Brain pericyte (primary cell): ENCODE measurements at regions not wholly inside any gene's neighbourhood (a gene's known extent, or its start where the extent isn't known, plus 50 kb on each side); places are given as distances from the start of the nearest gene placed in this dataset.

Experiments
- DNase-seq: peaks from one replicate; pipeline ENCODE4 v3.0.0-alpha.2; 2012; ENCODE audit warnings: low read depth, low spot score

DNA sequence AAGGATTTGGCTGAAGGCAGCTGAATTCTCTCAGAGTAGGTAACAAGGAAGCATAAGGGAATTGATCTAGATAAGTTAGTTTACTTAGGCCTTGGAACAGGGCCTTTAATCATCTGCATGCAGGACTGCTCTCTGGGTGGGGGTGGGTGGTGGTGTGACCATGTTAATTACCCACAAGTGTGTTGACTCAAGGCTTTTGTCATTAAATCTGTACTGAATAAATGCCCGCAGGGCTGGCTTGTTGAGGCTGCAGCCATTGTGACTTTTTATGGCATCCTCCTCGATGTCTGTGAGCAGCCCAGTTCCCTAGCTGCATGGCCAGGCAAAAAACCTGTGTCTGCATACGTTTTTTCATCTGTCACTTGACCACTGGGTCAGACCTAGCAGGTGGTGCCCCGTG, 63.5 kb upstream of the ASCC3 start:
- DNase-seq, result no peak

DNA sequence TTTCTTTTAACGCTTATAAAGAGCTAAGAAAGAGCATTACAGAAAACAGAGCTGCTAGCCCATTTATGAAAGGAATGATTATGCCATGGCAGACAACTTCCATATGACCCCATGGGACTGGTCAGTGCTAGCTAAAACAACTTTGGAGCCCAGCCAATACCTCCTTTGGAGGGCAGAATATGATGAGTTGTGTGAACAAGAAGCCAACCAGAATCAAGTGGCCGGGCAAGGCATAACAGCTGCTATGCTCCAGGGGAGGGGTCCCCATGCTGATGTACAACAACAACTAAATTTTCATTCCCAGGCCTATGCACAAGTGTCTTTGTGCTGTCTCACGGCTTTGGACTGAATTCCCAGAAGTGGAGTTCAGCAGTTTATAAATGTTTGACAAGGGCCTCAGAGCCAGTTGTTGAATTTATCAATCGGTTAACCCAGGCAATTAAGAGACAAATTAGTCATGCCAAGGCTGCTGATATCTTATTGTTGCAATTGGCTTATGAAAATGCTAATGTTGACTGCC, 65.0 kb upstream of the ASCC3 start:
- DNase-seq, result no peak

DNA sequence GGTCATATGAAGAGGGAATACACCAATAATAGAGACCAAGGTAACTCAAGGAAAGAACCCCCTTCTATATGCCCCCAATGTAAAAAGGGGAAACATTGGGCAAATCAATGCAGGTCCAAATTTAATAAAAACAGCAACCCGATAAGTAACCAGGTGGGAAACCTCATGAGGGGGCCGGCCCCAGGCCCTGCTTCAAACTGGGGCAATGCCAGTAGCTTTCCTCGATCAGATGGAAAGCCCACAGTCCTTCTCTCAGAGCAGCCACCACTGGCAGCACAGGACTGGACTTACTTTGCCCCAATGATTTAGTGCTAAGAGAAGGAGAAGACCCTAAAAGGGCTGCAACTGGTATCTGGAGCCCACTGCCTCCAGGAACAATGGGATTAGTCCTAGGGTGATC, 65.6 kb upstream of the ASCC3 start:
- DNase-seq, result no peak

DNA sequence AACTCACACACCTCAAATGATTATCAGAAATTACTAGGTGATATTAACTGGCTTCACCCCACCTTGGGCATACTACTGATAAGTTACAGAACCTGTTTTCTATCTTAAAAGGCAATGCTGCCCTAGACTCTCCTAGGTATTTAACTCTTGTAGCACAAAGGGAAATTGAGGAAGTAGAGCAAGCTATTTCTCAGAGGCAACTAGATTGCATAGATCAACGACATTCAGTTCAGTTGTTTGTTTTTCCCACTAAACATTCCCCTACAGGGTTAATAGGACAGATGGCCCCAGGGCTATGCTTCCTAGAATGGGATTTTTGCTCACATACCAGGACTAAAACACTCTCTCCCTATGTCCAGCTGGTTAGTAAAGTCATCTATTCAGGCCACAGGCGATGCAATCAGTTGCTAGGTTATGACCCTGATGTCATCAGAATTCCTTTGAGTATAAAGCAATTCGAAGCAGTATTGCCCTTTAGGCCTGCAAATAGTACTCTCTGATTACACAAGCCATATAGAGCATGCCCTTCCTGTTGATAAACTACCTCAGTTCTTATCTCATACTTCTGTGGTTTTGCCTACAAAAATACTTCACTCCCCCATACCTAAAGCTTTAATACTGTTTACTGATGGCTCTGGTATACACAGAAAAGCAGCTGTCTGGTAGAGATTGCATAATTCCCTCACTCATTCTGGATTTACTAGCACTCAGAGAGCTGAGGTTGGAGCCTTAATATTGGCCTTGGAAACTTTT, 67.4 kb upstream of the ASCC3 start:
- no peak for DNase-seq

DNA sequence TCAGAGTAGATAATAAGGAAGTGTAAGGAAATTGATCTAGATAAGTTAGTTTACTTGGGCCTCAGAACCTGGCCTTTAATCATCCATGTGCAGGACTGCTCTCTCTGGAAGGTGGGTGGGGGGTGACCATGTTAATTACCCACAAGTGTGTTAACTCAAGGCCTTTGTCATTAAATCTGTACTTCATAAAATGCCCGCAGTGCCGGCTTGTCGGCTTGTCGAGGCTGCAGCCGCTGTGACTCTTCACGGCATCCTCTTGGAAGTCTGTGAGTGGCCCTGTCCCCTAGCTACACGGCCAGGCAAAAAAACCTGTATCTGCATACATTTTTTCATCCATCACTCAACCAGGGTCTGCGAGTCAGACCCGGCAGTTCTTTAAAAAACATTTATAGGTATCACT, 70.9 kb upstream of the ASCC3 start:
- no peak for DNase-seq

DNA sequence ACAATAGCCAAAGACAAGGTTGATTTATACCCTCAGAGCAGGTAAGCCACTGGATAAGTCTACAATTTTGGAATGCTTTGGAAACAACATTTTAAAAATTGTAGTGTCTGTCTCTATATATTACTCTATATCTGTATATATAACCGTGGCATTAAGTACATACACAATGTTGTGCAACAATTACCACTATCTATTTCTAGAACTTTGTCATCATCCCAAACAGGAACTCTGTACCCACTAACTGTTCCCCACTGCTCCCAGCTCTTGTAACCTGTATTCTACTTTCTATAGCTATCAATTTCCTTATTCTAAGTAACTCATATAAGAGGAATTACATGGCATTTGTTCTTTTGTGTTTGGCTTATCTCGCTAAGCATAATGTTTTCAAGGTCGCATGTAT, 78.2 kb upstream of the ASCC3 start:
- DNase-seq, result no peak

DNA sequence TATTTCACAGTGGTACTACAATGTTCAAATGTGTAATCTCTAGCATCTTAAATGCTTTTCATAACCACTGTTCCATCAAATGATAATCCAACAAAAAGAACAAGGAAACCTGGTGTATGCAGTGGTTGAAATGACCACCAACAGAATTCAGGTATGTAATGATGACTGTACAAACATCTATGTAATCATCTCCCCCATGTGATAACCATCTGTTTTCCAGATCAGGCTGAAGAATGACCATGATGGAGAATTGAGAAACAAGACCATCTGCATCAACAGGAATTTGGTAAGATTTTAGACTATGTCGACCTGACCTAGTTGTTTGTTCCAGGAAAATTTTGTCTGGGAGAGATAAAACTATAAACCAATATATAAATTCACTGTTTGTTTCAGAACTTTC, 81.3 kb upstream of the ASCC3 start:
- no peak for DNase-seq

DNA sequence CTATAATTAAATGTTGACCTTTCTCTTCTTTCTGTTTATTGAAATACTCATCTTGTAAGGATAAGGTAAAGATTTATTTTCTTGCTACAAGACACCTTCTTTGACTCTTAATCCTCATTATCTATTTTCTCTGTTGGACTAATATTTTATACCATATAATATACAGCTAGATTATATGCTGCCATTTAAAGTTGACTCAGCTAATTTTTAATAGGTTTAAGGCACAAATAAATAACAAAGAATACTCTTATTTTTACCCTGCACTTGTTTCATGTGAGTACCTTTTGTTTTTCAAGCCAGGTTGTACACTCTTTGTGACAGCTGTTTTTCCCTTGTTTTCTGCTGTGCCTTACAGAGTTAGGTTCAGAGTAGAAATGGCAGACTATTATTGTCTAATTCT, 83.9 kb upstream of the ASCC3 start:
- DNase-seq, result no peak

DNA sequence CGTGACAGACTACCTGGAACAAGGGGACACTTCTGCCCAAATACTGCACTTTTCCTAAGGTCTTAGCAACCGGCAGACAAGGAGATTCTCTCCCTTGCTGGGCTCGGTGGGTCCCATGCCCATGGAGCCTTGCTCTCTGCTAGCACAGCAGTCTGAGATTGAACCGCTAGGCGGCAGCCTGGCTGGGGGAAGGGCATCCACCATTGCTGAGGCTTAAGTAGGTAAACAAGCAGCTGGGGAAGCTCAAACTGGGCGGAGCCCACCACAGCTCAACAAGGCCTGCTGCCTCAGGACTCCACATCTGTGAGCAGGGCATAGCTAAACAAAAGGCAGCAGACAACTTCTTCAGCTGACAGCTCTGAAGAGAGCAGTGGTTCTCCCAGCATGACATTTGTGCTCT, 87.8 kb upstream of the ASCC3 start:
- DNase-seq, result no peak

DNA sequence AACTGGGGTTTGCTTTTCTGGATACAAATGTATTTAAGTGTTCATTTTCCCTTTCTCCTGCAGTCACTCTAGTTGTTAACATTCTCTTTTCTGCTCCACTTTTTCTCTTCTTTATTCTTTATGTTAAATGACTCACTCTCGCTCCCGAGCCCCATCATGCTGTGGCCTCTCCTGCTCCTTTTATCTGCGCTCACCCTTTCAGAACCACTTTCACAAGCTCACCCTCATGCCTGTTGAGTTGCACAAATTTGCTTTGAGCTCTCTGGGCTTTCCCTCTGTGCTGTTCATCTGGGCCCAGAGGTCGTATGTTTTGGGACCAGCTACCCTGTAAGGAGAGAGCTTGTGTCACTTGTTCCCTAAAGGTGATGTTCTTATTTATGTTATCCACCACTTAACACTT, 98.1 kb upstream of the ASCC3 start:
- DNase-seq, result no peak

DNA sequence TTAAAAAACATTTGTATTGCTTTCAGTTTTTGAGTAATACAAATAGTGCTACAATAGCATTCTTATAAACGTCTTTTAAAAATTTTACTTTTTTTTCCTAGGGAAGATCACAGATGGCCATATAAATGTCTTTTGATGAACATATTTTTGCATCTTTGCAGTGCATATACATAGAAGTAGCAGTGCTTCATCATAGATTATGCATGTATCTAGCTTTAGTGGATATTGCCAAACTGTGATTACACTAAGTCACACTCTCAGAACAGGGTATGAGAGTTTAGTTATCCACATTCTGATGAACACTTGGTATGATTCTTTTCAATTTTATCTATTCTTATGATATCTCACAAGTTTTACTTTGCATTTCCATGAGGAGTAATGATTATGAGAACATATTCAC, 99.8 kb upstream of the ASCC3 start:
- no peak for DNase-seq

DNA sequence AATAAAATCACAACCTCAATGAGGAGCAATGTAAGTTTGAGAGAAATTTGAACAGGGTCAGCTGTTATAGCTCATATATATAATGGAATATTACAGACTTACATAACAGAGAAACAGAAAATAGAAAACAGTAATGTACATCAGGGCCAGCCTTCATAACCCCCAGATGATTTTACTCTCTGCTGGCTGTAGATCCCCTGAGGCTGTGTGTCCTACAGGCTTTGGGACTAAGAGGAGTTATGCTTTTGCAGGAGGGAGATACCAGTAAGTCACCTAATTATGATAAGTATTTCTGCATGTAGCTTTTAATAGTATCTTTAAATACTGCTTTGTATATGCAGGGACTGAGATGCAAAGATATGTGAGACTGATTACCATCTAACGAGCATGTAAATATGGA, 105.8 kb upstream of the ASCC3 start:
- DNase-seq, result no peak

DNA sequence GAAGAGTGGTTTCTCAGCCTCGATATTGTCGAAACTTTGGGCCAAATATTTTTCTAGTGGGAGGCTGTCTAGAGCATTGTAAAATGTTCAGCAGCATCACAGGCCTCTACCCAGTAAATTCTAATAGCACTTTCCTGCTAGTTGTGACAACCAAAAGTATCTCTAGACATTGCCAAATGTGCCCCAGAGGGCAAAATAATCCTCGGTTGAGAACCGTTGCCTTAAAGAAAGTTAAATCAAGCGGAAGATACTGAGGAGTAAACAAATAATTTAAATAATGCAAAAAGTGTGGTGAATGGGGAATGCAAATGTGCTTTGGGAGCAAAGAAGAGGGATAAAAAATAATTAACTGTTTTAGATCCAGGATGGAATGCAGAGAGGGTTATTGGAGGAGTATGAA, 106.4 kb upstream of the ASCC3 start:
- DNase-seq, result no peak

DNA sequence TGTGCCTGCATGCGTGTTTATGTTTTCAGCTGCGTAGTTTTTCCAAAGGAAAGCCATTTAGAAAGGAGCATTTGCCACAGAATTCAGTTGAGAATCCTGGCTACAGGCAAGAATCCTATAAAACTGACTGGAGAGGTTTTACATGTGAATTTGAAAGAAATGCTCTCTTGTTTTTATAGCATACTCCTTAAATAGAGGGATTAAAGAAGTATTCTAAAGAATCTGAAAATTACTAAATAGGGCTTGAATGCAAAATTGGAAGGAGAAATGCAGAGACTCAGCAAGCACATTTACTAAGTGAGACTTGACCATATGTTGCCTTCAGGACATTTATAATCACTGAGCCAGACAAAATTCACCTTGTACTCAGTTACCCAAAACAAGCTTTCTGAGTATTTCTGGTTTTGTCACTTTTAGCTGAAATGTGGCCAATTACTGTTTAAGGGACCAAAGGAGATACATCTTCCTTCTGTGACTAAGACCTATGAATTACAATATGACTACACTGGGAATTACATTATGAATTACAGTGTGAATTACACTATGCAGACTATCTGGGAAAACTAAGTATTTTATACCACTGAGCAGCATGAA, 107.4 kb upstream of the ASCC3 start:
- no peak for DNase-seq

DNA sequence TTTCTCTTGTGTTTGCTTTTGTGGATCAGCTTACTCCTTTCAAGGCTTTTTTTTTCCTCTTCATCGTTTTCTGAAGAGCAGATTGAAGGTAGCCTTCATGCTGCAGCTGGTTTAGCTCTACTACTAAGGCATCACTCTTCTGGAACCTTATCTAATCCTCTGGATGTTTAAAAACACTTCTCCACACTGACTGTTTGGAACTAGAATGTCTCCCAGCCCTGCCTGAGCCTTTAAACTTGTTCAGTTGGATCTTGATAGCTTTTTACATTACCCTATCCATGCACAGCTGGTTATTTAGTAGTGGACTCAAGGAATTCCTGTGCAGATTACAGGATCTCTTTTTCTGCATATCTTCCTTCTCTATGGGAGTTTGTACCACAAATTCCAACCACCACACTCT, 108.9 kb upstream of the ASCC3 start:
- no peak for DNase-seq

DNA sequence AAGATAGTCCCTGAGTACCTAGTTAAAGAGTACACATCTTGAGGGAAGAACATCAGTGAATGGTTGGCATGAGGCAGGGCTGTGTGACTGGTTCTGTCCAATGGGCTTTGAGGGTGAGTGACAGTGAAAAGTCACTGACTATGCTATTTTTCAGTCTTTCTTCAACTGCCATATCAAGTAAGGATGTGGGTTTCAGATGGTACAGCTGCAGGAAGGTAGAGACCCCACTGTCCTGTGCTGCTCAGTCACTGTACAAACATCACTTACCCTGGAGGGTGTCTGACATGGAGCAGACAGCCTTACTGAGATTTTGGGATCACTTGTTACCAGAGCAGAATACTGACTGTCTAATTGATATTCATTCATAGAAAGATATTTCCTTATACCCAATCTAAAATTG, 115.3 kb upstream of the ASCC3 start:
- no peak for DNase-seq

DNA sequence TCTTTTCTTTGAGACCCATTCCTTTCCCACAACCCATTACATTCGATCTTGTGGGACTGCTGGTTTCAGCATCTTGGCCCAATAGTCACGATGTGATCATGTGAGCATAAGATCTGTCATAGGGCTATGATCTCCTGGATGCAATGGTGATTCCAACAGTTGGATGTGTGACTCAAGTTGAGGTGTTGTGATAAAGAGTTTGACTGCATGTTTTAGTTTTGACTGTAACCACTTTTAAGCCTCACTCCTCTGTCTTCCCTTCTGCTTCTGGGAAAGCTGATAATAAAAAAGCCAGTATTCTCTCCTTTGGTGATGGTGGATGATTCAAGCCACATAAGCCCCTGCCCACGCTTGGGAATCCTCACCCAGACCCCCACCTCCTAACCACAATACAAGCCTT, 117.0 kb upstream of the ASCC3 start:
- no peak for DNase-seq

DNA sequence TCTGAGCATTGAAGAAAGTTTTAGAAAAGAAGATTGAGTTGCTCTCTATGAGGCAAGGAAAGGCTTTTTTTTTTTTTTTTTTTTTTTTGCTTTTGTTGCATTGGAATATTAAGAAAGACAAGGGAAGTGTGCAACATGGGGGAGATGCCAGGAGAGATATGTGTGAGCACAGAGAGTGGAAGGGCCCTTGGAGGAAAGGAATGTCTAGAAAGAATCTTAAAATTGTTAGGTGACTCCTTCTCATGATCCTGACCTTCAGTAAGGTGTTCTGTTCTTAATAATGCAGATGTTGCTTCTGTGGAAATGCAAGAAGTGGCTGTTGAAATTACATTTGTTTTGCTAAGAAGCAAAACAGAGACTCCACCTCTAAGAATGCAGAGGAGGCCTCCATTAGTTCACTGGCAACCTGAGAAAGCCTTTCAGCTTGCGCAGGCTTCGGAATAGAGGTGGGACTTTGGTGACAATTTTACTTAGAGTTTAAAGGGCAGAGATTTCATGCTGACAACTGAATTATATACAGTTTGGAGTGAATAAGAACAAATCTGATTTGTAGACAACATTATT, 118.0 kb upstream of the ASCC3 start:
- no peak for DNase-seq

DNA sequence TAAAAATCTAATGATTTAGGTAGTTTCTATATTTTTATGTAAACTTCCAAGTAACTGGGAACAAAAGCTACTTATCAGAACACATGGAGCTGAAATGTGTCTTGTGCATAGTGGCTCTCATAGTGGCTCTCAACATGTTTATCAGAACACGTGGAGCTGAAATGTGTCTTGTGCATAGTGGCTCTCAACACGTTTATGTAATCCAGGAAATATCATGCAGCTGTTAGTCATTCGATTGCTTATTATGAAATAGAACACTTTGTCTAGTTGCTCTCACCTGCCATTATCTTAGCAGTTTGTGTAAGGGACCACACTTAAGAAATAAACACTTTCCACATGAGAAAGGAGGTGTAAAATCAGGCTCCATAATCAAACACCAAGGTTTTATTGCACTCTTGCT, 119.2 kb upstream of the ASCC3 start:
- no peak for DNase-seq

DNA sequence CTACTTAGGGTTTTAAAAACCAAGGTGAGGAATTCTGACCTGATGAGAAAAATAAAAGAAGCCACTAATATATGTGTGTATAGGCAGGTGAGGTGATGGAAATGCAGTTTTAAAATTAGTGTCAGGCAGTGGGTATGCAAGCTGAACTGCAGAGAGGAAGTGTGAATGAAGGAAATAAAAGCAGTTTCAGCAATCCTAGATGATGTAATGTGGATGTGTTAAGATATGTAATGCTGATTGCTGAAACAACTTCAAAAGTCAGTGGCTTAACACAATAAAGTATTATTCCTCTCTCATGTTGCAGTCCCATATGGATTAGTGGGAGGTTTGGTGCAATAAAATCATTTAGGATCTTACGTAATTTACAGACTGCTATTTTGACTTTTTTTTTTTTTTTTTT, 119.9 kb upstream of the ASCC3 start:
- no peak for DNase-seq

DNA sequence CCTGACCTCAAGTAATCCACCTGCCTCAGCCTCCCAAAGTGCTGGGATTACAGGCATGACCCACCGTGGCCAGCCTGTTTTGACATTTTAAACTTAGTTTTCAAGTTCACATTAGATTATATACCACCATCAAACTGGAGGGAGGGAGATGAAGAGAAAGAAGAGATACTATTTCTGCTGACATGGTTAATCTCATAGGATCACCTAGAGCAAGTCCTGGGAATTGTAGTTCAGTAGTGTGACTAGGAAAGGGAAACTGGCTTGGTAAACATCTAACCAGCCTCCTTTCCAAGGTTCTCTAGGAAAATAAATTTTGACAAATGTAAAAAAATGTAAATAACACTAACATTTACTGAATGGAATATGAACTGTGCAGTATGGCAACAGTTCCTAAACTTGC, 120.5 kb upstream of the ASCC3 start:
- no peak for DNase-seq

DNA sequence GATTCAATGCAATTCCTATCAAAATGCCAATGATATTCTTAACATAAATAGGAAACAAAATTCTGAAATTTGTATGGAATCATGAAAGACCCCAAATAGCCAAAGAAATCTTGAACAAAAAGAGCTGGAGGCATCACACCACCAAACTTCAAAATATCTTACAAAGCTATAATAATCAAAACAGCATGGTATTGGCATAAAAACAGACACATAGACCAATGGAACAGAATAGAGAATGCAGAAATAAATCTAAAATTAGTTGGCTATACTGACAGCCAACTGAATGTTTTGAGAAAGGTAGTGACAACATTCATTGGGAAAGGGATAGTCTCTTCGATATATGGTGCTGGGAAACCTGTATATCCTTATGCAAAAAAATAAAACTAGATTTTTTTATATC, 121.9 kb upstream of the ASCC3 start:
- DNase-seq, result no peak

DNA sequence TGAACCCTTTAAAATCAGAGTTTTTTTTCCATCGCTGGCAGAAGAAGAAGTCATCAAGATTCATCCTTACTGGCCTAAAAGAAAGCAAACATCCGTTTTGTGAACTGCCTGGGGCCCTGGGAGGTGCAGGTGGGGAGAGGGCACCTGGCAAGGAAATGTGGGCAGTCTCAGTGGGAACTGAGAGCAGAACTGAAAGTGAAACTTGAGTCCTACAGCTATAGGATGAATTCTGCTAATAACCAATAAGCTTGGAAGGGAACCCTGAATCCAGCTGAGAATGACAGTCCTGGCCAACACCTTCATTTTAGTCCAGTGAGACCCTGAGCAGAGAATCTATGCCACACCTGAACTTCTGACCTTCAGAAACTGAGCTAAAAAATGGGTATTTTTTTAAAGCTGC, 130.1 kb upstream of the ASCC3 start:
- no peak for DNase-seq
